Central memory CD8-positive, alpha-beta T cell (primary cell): ENCODE measurements at regions not wholly inside any gene's neighbourhood (a gene's known extent, or its start where the extent isn't known, plus 50 kb on each side); places are given as distances from the start of the nearest gene placed in this dataset.
"Not testable (repeated sequence)": the region's sequence is repeated elsewhere in the genome, so short reads cannot be mapped to it uniquely, and the experiment has no call there.

Experiments used
- ATAC-seq: fragments of 150-1000 bp; cut with Tn5 transposase; replicated peaks from 2 replicates; pipeline ENCODE4 v1.10.0; 2022; ENCODE audit warnings: mild to moderate bottlenecking, moderate FRiP score, moderate number of reproducible peaks; ENCODE audit not compliant: poor library complexity, severe bottlenecking; ENCODE audit errors: extremely low read depth
- DNase-seq, 2 donors: peaks; one replicate each; pipeline ENCODE4 v3.0.0; 2021; ENCODE audit warnings: low spot score in 2 of 2
- H3K27ac Mint-ChIP-seq: one replicate; pipeline ENCODE4 v1.8.0; 2022; ENCODE audit warnings: low read depth, mild to moderate bottlenecking, moderate library complexity, mixed read lengths
- H3K27me3 Mint-ChIP-seq: one replicate; pipeline ENCODE4 v1.8.0; 2022; ENCODE audit warnings: mixed read lengths
- H3K36me3 Mint-ChIP-seq: one replicate; pipeline ENCODE4 v1.8.0; 2022; ENCODE audit warnings: mild to moderate bottlenecking, moderate library complexity, mixed read lengths; ENCODE audit not compliant: insufficient read depth
- H3K4me1 Mint-ChIP-seq: one replicate; pipeline ENCODE4 v1.8.0; 2022; ENCODE audit warnings: mixed read lengths
- H3K4me3 Mint-ChIP-seq: one replicate; pipeline ENCODE4 v1.8.0; 2022; ENCODE audit warnings: mild to moderate bottlenecking, moderate library complexity, mixed read lengths
- H3K9me3 Mint-ChIP-seq: one replicate; pipeline ENCODE4 v1.8.0; 2022; ENCODE audit warnings: mixed read lengths

GRCh38 chr6:139519097-139519496 is 144.6 kb upstream of the CITED2 start:
- ATAC-seq (no peak), DNase-seq (no peak)
- Mint-ChIP-seq H3K4me1 (peaks cover 9% of the 10 kb centered on the region), H3K27me3 (no peaks in the 10 kb centered on the region), H3K9me3 (no peaks in the 10 kb centered on the region), H3K27ac (no peak overlapping the region), H3K36me3 (no peaks in the 10 kb centered on the region), H3K4me3 (no peak overlapping the region)

DNA sequence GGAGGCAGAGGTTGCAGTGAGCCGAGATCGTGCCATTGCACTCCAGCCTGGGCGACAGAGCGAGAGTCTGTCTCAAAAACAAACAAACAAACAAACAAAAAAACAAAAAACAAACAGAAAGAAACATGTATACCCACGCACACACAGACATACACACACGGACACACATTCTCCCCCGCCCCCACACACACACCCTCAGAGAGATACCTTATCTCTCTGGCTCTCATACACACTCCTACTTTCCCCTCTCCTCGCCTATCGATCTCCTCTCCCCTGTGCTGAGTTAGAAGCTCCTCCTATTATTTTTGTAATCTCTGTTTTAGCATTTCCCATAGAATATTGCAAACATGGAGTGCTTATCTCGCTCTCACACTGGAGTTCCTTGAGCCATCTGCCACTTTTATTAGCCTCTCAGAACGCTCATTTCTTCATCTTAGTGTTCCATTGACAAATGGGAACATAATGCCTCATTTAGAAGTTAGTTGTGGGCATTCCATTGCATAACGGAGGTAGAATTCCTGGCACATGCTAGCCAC is 144.2 kb upstream of the CITED2 start:
- Mint-ChIP-seq H3K27me3 (no peaks in the 10 kb centered on the region), H3K4me1 (peaks cover 9% of the 10 kb centered on the region), H3K9me3 (no peaks in the 10 kb centered on the region), H3K27ac (no peak overlapping the region), H3K36me3 (no peaks in the 10 kb centered on the region), H3K4me3 (no peak overlapping the region)
- ATAC-seq (no peak), DNase-seq (no peak)

- not testable (repeated sequence) for DNase-seq, H3K27me3 Mint-ChIP-seq, H3K9me3 Mint-ChIP-seq, H3K36me3 Mint-ChIP-seq, H3K4me1 Mint-ChIP-seq, H3K27ac Mint-ChIP-seq, ATAC-seq, H3K4me3 Mint-ChIP-seq
These were observed 143.6 kb upstream of the CITED2 start for GRCh38 chr6:139517998-139518555.

- Mint-ChIP-seq H3K4me3 (no peak overlapping the region), H3K9me3 (no peaks in the 10 kb centered on the region)
- DNase-seq, result no peak
These were observed 141.1 kb upstream of the CITED2 start for GRCh38 chr6:139515511-139515910.

DNA sequence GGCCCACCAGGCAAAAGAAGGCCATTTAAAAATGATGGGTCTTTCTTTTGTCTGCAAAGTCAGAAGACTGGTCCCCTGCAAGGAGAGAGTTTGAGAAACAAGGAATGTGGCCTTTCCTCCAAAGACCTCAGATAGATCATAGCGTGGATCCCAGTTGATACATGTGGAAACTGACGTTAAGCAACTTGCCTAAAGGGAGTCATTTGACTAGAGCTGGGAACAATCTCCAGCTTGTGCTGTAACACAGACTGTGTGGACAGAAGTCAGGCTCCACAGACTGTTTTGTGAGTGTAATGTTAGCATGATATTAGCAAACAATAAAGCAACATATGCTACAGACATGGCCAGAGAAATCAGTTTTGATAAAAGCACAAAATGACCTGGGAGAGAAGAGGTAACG is 140.4 kb upstream of the CITED2 start:
- Mint-ChIP-seq H3K36me3 (no peaks in the 10 kb centered on the region), H3K27ac (no peak overlapping the region), H3K27me3 (no peaks in the 10 kb centered on the region), H3K9me3 (no peaks in the 10 kb centered on the region), H3K4me3 (no peak overlapping the region), H3K4me1 (peaks cover 9% of the 10 kb centered on the region)
- DNase-seq (no peak), ATAC-seq (no peak)

More at GRCh38 chr6:139515511-139515910, 141.1 kb upstream of the CITED2 start:
- Mint-ChIP-seq H3K36me3 (no peaks in the 10 kb centered on the region), H3K27ac (no peak overlapping the region), H3K4me1 (peaks cover 9% of the 10 kb centered on the region), H3K27me3 (no peaks in the 10 kb centered on the region)
- ATAC-seq, result no peak

GRCh38 chr6:139510040-139510790 is 135.8 kb upstream of the CITED2 start:
- Mint-ChIP-seq H3K4me1 (peaks cover 6% of the 10 kb centered on the region), H3K27ac (no peak overlapping the region), H3K4me3 (no peak overlapping the region), H3K36me3 (no peaks in the 10 kb centered on the region), H3K27me3 (no peaks in the 10 kb centered on the region), H3K9me3 (no peaks in the 10 kb centered on the region)
- ATAC-seq, result no peak
- DNase-seq, result no peak

- Mint-ChIP-seq H3K36me3 (no peaks in the 10 kb centered on the region), H3K4me3 (no peak overlapping the region), H3K4me1 (no peaks in the 10 kb centered on the region), H3K27me3 (no peaks in the 10 kb centered on the region), H3K9me3 (no peaks in the 10 kb centered on the region), H3K27ac (no peak overlapping the region)
- ATAC-seq, result no peak
- no peak for DNase-seq
These were observed 134.7 kb upstream of the CITED2 start for GRCh38 chr6:139509167-139509566.

GRCh38 chr6:139508576-139508975 is 134.1 kb upstream of the CITED2 start:
- Mint-ChIP-seq H3K9me3 (no peaks in the 10 kb centered on the region), H3K4me3 (no peak overlapping the region), H3K27me3 (no peaks in the 10 kb centered on the region), H3K27ac (no peak overlapping the region), H3K4me1 (no peaks in the 10 kb centered on the region), H3K36me3 (no peaks in the 10 kb centered on the region)
- DNase-seq (no peak), ATAC-seq (no peak)

DNA sequence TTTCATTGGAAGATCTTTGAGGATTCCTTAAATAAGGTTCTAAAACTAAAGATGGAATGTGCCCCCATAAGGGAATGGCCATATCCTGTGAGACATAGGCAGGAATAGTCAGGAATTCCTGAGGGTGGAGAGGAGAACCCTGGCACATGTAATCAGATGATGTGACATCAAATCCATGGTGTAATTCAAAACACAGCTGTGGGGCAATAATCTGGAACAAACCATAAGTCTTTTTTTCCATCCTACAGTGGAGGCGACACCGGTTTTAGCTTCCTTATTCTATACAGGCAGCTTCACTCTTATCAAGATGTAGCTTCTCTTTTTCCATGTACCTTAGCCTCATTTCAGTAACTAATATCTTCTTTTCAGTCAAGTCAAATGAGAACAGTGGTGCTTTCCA is 133.6 kb upstream of the CITED2 start:
- ATAC-seq (no peak), DNase-seq (no peak)
- Mint-ChIP-seq H3K4me1 (no peaks in the 10 kb centered on the region), H3K4me3 (no peak overlapping the region), H3K27ac (no peak overlapping the region), H3K9me3 (no peaks in the 10 kb centered on the region), H3K36me3 (no peaks in the 10 kb centered on the region), H3K27me3 (no peaks in the 10 kb centered on the region)

- DNase-seq (no peak), ATAC-seq (no peak)
- Mint-ChIP-seq H3K27ac (no peak overlapping the region), H3K4me1 (no peaks in the 10 kb centered on the region), H3K36me3 (peaks cover 2% of the 10 kb centered on the region), H3K27me3 (no peaks in the 10 kb centered on the region), H3K4me3 (no peak overlapping the region), H3K9me3 (no peaks in the 10 kb centered on the region)
These were observed 126.5 kb upstream of the CITED2 start for GRCh38 chr6:139500977-139501376.

- peaks cover 2% of the 10 kb centered on the region for H3K36me3 Mint-ChIP-seq
- no peaks in the 10 kb centered on the region for H3K9me3 Mint-ChIP-seq
- DNase-seq (no peak), ATAC-seq (no peak)
- no peaks in the 10 kb centered on the region for H3K4me1 Mint-ChIP-seq
- no peaks in the 10 kb centered on the region for H3K27me3 Mint-ChIP-seq
- no peak overlapping the region for H3K27ac Mint-ChIP-seq
- no peak overlapping the region for H3K4me3 Mint-ChIP-seq
These were observed 124.3 kb upstream of the CITED2 start for GRCh38 chr6:139498715-139499114.

DNA sequence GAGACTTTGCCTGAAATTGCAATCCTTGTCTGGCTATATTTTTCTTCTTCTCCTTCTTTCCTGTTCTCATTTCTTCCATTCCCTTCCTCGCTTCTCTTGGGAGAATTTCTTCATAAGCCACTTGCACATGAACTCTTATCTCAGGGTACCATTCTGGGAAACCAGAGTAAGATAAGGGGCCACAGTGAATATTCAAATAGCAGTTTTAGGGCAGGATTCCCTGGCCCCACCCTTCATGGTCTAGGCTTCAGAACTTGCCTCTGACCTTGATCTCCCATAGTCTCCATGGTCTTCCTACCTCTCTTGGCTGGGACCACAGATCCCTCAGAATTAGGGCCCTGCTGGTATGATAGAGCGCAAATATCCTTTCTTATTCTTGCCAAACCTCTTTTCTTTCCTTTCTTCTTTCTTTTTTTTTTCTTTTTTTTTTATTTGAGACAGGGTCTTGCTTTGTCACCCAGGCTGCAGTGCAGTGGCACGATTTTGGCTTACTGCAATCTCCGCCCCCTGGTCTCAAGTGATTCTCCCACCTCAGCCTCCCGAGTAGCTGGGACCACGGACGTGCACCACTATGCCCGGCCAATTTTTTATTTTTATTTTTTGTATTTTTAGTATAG is 123.0 kb upstream of the CITED2 start:
- no peaks in the 10 kb centered on the region for H3K4me1 Mint-ChIP-seq
- no peak for DNase-seq
- no peaks in the 10 kb centered on the region for H3K9me3 Mint-ChIP-seq
- H3K27ac Mint-ChIP-seq, result peak overlapping the region; percentile 5
- no peak for ATAC-seq
- no peak overlapping the region for H3K4me3 Mint-ChIP-seq
- H3K27me3 Mint-ChIP-seq, result no peaks in the 10 kb centered on the region
- H3K36me3 Mint-ChIP-seq, result no peaks in the 10 kb centered on the region
